ENCODE measurements at regions not wholly inside any gene's neighbourhood (a gene's known extent, or its start where the extent isn't known, plus 50 kb on each side); places are given as distances from the start of the nearest gene placed in this dataset.

DNA sequence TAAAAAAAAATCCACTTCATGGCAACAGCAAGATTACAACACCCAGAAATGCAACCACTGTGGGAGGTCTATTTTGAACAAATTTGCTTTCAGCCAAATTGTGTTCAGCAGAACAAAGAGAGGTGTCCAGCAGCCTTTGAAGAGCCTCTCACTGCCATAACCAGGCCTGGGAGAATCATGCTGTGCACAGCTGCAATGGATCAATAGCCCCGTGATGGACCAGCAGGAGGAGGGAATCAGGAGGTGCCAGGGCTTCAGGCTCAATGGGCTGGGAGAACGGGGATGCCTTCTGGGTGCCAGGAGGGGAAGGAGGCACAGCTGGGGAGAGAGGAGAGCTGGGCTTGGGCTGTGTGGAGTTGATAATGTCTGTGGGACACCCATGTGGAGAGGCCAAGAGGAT lies 366.2 kb upstream of the EEF2KMT start:
- DNase-seq, result no peak

DNA sequence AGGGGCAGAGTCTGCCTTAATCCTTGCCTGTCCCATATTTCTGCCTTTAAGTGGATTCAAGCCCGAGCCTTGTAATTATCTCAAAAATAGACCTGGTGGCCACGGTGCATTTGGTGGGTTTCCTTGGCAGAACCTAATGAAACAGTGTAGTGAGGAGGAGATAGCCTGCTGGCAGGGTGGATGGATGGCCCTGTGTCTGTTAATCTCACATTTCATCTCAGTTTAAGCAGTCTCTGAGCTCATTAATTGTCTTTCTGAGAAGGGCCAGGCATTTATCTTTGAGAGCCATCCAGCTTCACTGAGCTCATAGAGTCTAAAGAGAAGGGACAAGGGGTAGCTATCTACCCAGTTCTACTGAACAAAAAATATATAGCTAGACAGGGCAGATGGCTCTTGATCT lies 364.0 kb upstream of the EEF2KMT start:
- no peak for DNase-seq

DNA sequence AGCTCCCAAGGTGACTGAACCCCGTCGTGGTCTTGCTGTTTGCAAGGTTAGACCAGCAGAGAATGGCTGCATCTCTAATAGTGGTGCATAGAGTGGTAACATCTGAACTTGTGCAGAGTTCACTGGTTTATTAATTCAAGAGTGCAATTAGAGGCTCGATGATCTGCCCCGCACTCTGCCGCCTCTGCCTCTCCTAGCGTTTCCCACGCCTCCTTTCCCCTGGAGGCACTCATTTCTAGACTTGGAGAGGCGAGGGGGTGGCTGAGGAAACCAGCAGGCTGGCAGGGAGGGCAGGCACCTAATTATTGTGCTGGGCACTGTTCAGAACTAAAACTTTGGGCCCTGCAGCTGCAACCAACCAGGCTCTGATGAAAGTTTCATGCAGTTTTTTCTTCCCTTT lies 363.5 kb upstream of the EEF2KMT start:
- peak in 3 of 51 donors; percentile 2 to 29 (median 5) for DNase-seq

DNA sequence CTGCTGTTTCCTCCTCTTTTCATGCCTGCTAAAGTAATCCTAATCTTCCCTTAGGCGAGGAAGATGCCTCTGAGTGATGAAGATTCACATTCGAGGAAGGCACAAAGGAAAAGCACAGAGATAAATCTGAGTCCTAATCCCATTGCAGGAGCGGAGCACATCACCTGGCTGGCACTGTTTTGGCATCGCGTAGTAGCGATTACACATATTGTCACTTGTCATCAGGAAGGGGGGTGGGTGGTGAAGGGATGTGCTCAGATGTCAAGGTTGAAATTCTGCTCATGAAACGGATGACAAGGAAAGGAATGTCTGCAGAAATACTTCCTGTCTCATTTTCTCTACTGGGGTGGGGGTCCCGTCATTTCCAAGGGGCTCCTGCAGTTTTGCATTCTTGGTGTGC lies 363.1 kb upstream of the EEF2KMT start:
- DNase-seq, result no peak

DNA sequence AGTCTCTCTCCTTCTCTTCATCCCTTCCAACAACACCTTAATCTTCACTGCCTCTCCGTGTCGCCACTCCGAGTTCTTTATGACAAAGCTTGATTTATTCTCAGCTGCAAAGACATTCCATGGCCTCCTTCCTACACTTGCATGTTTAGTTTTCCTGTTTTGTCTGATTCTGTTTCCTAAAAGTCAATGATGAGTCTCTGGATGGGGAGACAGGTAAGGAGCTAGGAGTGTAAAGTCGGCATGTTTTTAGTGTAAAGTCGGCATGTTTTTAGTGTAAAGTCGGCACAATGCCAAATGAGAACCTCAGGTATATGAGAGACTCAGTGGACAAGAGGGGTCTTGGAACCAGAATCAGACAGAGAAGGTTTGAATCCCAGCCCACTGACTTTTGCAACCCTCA lies 362.3 kb upstream of the EEF2KMT start:
- DNase-seq, result no peak

DNA sequence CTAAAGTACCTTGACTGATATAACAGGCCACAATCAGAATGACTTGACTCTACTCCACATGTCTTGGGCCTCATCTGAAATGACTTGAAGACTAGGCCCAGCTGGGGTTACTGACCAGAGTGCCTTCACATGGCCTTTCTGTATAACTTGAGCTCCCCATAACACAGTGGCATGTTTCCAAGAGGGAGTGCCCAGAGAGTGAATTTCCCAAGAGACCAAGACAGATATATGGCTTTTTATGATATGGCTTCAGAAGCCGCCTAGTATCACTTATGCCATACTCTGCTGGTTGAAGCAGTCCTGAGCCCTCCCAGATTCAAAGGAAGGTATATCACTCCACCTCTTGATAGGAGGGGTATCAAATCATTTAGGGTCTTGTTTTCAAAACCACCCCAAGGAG lies 357.5 kb upstream of the EEF2KMT start:
- DNase-seq, result no peak

DNA sequence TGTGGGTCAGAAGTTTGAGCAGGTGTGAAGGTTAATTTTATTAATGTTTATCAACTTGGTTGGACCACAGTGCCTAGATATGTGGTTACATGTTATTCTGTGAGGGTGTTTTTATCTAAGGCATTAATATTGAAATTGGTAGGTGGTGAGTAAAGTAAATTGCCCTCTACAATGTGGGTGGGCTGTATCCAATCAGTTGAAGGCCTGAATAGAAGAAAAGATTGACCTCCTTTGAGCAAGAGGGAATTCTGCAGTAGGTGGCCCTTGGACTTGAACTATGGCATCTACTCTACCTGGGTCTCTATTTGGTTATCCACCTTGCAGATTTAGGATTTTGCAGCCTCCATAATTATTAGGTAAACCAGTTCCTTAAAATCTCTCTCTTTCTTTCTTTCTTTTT lies 356.8 kb upstream of the EEF2KMT start:
- no peak for DNase-seq

DNA sequence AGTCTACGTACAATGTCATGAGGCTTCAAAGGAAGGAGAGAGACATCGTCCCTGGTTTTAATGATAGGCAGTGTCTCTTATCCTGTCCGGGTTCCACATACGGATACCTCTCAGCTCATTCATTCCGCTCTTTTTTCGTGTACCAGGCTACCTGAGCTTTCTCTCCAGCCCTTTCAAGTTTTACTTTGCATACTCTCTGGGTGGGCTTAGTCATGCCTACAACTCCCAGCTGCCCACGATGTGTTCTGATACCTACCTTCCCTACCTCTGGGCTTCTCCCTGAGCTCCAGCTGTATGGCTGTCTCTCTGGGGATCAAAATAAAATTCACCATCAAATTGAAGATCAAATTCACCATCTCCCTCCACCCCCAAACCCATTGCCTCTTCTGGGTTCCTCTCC lies 354.0 kb upstream of the EEF2KMT start:
- DNase-seq, result no peak

DNA sequence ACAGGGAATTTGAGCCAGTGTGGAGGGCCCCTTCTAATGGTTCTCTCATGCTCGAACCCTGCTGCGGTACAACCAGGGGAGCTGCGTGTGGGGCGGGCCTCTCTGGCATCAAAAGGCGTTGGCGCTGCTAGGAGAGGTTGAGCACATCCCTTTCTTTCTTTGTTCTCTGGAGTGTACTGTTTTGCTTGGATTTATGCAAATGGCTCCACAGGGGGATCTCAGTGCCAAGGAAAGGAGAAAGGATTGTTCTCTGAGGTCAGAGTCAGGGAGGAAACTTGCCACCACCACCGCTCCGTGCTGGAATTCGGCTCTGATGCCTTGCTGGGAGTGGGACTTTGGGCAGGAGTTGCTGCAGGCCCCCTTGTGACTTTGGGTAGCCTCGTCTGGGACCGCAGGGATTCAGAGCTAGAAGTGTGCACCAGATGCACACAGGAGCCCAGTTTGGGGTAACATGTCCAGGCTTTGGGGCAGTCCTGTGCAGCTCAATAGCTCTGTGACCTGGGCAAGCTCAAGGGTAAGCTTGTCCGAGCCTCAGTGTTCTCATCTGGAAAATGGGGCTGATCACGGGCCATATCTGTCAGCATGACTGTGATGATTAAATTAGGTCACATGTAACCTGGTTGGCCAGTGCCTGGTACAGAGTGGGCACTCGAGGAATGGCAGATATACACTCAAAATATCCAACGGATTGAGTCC lies 353.0 kb upstream of the EEF2KMT start:
- DNase-seq, result peak in 1 of 51 donors; percentile 3

DNA sequence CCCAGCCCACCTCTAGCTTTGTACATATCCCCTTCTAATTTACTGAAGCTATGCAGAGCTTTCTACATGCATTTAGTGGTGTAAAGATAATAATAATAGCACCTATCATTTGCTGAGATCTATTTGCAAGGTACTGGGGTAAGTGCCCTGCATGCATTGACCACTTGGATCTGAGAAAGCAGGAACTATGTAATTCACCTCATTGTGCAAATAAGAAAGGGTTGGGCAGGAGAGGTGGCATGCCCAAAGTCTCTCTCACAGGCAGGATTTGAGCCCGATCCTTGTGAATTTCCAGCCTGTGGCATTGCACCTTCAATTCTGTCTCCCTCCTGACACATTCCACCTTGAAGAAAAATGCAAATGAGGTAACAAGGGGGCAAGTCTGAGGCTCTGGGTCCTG lies 352.3 kb upstream of the EEF2KMT start:
- DNase-seq, result no peak

DNA sequence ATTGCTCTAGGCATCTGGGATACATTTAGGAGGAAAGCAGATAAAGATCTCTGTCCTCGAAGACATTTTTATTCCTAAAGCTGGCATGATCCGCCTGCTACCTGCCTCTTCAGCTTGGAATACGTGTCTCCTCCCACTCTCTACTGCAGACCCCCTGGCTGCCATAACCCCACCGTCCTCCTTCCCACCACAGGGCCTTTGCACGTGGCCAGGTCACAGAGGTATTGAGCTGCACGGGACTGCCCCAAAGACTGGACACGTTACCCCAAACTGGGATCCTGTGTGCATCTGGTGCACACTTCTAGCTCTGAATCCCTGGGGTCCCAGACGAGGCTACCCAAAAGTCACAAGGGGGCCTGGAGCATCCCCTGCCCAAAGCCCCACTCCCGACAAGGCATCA lies 351.2 kb upstream of the EEF2KMT start:
- no peak for DNase-seq

DNA sequence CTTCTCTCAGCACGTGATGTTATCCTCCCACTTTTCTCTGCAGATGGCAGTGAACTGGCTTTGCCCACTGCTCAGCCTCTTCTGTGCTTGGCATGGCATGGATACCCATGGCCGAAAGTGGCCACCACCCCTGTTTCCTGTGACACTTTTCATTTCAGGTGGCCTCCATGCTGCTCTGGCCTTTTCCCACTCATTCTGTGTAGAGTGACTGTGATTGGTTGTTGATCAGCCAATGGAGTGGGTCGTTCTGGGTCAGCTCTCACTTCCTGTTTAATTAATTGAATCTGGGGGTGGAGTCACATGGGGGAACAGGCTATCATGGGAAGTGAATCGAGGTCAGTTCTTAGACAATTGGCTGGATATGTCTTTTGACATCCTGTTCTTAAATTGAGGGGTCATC lies 350.1 kb upstream of the EEF2KMT start:
- no peak for DNase-seq

DNA sequence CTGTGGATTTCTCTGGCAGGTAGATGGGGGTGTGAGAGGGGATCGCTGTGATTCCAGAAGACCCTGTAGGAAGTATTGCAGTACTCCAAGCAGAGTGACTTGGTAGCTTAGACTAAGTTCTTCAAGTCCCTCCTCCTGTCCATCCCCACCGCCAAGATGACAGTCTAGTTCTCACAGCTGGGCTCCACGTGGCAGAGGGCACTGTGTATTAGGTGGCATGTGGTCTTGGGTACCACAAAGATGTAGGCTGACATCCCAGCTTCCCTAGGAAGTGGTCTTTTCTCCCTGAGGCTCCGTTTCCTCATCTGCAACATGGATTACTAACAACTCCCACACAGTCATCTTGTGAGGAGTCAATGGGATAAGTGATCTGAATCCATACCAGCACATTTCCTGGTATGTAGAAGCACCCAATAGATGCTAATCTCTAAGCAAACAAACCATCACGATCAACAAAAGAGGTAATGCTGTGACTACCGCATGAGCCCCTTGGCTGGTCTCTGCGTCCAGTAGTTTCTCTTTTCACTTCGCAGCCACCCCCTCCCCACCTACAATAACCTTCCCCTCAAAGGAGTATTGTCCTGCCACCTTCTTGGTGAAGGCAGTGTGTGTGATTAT lies 349.1 kb upstream of the EEF2KMT start:
- DNase-seq, result no peak

DNA sequence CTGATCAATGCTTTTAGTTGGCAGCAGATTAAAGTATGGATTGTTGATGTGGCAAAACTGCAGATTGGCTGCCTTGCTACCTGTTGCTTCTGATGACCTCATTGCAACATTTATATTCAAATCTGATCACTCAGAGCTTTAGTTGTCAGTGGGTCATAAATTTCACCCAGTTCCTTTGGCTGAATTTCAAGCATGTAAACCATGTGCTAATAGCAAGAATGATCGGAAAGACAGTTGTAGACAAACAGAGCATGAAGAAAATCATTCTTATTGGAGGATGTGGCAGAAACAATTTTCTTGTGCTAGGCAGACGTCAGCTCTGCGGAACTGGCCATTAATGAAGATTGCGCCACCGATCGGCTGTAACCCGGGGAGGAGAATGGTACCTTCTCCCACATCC lies 346.6 kb upstream of the EEF2KMT start:
- DNase-seq, result no peak

DNA sequence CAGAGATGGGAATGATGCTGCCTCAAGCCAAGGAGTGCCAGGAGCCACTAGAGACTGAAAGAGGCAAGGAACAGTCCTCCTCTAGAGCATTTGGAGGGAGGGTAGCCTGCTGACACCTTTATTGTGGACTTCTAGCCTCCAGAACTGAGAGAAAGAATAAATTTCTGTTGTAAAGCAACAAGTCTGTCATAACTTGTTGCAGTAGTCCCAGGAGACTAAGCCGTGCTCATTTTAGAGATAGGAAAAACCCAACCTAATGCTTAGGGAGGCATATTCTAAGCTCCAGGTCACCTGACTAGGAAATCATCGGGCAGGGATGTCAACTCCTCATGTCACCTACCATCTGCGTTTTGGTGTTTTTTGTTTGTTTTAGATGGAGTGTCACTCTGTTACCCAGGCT lies 345.4 kb upstream of the EEF2KMT start:
- no peak for DNase-seq

DNA sequence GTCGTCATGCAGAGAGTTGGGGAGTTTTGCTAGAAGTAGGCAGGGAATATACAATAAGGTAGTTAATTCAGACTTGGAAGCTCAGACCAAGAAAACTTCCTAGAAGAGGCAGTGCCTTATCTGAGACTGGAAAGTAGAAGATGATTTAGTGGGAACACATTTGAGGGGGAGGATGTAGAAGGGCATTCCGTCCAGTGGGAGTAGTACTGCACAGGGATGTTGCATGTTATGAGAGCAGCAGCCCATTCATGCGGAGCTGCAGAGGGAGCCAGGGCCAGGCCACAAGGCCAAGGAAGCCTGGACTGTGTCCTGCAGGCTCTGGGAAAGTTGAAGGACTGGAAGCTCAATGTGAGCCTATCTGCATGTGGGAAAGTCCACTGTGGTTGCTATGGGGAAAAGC lies 344.5 kb upstream of the EEF2KMT start:
- no peak for DNase-seq

DNA sequence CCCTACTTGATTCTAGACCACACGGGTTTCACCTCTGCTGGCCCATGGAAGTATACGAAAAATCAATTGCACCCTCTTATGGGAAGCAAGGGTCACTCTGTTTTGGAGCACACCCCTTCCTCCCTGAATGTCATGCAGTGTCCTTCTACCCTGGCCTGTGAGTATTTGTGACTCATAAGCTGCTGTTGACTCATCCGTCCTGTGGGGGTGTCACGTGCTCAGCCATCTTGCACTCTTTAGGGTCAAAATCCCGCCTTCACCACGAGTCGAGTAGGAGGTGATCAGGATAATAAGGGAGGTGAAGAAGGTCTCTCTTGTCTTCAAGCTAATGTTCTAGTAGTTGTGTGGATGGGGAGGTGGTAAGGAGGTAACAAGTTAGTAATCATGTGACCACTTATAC lies 341.0 kb upstream of the EEF2KMT start:
- DNase-seq, result no peak

DNA sequence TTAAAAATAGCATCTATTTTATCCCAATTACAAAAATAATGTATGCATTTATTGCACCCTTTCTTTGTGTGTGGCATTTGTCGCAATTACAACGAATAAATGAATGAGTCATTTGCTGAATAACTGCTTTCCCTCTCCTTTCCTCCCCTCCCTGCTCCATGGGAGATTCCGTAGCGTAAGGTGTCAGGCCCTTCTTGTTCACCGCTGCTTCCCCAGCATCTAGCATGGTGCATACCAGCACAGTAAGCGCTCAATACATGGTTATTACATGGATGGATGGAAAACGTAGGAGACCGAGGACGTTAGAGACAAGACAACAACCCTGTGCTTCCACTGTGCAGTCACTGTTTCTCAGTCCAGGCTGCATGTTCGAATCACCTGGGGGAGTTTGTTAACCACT lies 336.0 kb upstream of the EEF2KMT start:
- DNase-seq, result no peak

DNA sequence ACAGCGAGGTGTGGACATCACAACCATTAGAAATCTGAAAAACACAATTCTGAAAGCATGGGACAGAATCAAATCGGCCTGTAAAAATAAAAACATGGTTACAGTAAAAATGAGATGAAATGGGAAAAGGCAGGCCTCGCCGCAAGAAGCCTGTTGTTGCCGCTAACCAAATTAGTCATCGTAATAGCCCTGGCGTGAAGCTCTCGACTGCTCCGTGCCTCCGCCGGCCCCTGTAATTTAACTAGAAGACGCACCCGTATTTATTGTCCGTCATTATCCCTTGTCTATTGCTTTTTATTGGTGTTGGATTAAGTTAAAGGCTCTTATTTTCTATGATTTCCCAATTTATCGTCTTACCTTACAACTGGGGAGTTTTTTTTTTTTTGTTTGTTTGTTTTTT lies 334.6 kb upstream of the EEF2KMT start:
- no peak for DNase-seq

DNA sequence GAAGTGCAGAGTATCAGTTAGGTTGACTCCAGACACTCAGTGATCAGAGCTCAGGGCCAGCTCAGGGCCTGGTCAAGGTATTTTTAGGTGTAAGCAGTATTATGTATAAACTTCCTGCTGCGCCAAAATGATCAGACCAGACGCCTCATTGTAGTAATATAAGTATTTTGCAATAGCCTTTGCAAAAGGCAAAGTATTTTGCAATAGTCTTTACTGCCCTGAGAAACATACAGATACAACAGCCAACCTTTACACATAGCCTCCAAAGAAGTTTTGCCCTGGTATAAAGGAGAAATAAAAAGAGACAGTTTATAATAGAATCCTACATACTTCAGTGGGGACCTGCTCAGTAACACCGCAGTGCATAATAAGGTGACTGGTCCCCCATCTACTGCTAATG lies 333.0 kb upstream of the EEF2KMT start:
- no peak for DNase-seq

DNA sequence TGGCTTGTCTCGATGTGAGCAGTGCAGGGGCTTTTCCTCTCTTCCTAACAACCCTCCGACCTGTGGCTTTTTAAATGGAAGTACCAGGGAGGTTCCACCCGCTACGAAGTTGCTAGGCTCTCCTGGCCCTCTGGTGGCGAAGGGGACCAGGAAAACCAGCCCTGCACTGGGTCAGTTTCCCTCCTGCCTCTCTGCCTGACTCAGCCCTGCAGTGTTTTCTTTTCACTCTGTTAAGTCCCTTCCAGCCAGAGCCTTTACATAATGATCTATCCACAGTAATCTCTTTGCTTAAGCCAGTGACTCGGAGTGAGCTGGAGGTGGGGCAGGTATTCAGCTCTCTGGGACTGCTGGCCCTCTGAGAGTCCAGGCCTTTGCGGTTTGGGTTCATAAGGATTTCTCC lies 331.3 kb upstream of the EEF2KMT start:
- DNase-seq, result no peak

DNA sequence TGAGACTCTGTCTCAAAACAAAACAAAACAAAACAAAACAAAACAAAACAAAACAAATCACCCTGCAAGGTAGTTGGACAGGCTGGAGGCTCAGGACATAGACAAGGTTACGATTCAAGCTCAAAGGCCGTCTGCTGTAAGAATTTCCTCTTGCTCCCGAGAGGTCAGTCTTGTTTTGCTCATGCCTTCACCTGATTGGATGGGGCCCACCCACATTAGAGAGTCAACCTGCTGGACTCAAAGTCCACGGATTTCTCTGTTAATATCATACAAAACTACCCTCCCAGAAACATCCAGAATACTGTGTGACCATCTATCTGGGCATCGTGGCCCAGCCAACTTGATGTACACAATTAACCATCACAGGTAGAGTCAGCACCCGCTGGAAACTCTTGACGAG lies 330.0 kb upstream of the EEF2KMT start:
- DNase-seq, result no peak

DNA sequence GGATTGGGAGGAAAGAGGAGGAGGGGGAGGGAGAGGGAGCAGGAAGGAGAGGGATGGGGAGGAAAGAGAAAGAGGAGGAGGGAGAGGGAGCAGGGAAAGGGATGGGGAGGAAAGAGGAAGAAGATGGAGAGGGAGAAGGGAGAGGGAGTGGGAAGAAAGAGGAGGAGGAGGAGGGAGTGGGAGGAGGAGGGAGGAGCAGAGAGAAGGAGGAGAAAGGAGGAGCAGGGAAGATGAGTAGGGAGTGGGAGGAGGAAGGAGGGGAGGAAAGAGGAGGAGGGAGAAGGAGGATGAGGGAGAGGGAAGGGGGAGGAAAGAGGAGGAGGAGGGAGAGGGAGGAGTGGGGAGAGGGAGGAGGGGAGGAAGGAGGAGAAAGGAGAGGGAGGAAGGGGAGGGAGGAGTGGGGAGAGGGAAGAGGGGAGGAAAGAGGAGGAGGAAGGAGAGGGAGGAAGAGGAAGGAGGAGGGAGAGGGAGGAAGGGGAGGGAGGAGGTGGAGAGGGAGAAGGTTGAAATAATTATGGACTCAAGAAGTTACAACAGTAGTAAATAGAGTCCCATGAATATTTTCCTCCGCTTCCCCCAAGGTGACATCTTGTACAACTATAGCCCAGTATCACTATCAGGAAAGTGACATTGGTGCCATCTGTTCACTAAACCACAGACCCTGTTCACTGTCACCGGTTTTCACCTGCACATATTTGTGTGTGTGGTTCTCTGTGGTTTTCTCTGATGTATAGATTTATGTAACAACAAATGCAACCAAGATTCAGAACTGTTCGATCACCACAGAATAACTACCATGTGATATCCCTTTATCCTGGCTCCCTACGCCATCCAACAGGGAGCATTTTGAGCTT lies 325.3 kb upstream of the EEF2KMT start:
- no peak for DNase-seq
